Muscle of leg (tissue), 3 donors: ENCODE measurements at regions not wholly inside any gene's neighbourhood (a gene's known extent, or its start where the extent isn't known, plus 50 kb on each side); places are given as distances from the start of the nearest gene placed in this dataset.
A peak's percentile ranks its signal among the peaks of the same experiment; 100 is the strongest.
"Not testable (repeated sequence)": the region's sequence is repeated elsewhere in the genome, so short reads cannot be mapped to it uniquely, and the experiment has no call there.

Experiments used
- DNase-seq: peaks from one replicate; pipeline ENCODE4 v3.0.0; 2013
- H3K27ac ChIP-seq: one replicate; pipeline ENCODE4 v1.5.1; 2013; ENCODE audit warnings: mild to moderate bottlenecking, low read length, control low read depth
- H3K27me3 ChIP-seq: one replicate; pipeline ENCODE4 v1.6.1; 2013; ENCODE audit warnings: low read length; ENCODE audit not compliant: control insufficient read depth, insufficient read depth
- H3K36me3 ChIP-seq: one replicate; pipeline ENCODE4 v1.6.1; 2013; ENCODE audit warnings: low read length; ENCODE audit not compliant: control insufficient read depth, insufficient read depth
- H3K4me1 ChIP-seq: one replicate; pipeline ENCODE4 v1.6.1; 2013; ENCODE audit warnings: low read length; ENCODE audit not compliant: control insufficient read depth, insufficient read depth
- H3K4me3 ChIP-seq: one replicate; pipeline ENCODE4 v1.5.1; 2013; ENCODE audit warnings: low read length, control low read depth
- H3K9me3 ChIP-seq: replicated peaks from 2 replicates; pipeline ENCODE4 v1.6.1; 2013; ENCODE audit warnings: low read depth, low read length; ENCODE audit not compliant: control insufficient read depth
- WGBS: methylation state at CpG from one replicate; pipeline ENCODE4 v1.1.5; 2013; ENCODE audit warnings: missing lambda C conversion rate; ENCODE audit not compliant: insufficient coverage; 5-methylcytosine and 5-hydroxymethylcytosine counted together

- not testable (repeated sequence) for H3K4me3 ChIP-seq, H3K4me1 ChIP-seq, H3K36me3 ChIP-seq, H3K27ac ChIP-seq, H3K27me3 ChIP-seq, H3K9me3 ChIP-seq
- no CpG with 5 or more reads among the region's 3 CpGs for WGBS
- DNase-seq, result peak; percentile 11
Measured at GRCh38 chr5:100398815-100399214, 136.4 kb upstream of the FAM174A start.

DNA sequence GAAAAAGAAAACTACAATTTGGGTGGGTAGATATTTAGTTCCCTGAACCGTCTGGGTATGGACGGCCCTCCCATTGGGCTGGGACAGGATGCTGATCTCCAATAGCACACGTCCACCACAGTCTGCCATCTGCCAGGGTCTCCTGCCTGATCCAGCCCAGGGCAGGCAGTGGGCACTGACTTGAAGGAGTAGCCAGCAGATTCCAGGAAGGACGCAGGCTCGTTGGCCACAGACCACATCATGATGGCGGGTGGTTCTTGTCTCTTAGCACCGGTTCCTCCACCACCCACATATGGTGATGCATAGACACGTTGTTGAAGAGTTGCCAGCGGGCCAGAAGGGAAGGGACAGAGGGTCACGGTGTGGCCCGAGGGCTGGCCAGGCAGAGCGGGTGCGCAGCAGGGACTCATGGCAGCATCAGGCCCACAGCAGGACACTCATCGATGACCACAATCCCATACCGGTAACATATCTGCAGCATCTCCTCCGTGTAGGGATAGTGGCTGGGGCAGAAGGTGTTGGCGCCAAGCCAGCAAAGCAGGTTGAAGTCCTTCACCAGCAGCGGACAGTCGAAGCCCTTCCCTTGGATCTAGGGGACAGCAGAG, 155.8 kb upstream of the FAM174A start:
- H3K36me3 ChIP-seq, H3K9me3 ChIP-seq, H3K4me1 ChIP-seq, H3K27me3 ChIP-seq, H3K27ac ChIP-seq, DNase-seq, H3K4me3 ChIP-seq: not testable (repeated sequence)
- no CpG with 5 or more reads among the region's 19 CpGs for WGBS

- not testable (repeated sequence) for H3K27me3 ChIP-seq, H3K36me3 ChIP-seq, H3K4me3 ChIP-seq, H3K27ac ChIP-seq, H3K4me1 ChIP-seq, H3K9me3 ChIP-seq
- DNase-seq, result peak; percentile 22
- WGBS, result no CpG with 5 or more reads among the region's 5 CpGs
Measured at GRCh38 chr5:100364757-100365478, 170.3 kb upstream of the FAM174A start.

DNA sequence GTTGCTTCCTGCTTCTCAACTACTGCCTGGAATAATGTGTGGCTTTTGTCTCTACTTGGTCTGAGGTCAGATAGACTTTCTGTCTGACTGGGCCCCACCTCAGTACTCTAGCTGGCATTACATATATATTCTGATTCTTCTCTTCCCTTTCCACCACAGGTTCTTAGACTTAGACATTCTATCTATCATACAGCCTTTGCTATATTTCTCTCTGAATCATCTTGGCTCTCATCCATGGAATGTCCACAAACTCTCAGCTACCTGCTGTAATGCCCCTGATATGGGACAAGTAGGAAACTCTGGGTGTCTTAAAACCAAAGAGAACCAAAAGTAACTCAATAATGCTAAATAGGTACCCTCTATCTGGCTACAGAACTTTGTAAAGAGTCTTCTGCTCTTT, 170.8 kb upstream of the FAM174A start:
- DNase-seq, H3K4me1 ChIP-seq, H3K27me3 ChIP-seq, H3K4me3 ChIP-seq, H3K9me3 ChIP-seq, H3K36me3 ChIP-seq, H3K27ac ChIP-seq: not testable (repeated sequence)

DNA sequence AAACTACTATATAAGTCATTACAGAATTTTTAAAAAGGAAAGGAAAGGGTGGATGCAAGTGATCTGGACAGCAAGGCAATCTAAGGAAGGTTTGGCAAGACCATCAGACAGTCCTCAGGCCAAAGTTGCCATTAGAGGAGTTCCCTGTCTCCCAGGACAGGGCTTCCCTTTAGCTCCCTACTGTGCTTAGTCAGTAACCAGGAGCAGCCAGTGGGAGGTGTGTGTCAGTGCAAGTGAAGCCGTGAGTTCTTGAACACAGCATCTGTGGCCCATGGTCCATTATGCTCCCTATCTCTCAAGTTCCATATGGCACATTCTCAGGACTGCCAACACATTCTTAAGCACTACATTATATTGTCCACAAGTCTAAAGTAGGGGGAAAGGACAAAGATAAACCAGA, 175.2 kb upstream of the FAM174A start:
- not testable (repeated sequence) for H3K36me3 ChIP-seq, H3K4me3 ChIP-seq, DNase-seq, H3K27ac ChIP-seq, H3K27me3 ChIP-seq, H3K9me3 ChIP-seq, H3K4me1 ChIP-seq
- no CpG with 5 or more reads among the region's 1 CpG for WGBS

DNA sequence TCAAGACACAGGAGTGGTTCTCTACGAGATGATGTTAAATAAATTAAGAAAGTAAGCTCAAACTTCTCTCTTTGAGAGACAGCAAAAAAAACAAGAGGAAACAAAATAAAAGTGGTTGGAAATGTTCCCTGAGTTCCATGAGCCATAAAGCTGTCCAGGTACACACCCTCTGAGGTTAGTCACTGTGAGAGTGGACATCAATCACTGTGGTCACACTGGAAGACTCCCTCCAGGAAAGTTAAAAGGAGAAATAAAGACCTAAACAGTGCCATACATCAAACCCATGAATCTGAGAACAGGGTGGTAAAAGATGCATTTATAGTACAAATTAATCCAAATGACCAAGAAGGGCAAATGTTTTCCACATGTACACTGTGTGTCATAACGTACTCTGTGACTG, 188.9 kb upstream of the FAM174A start:
- H3K9me3 ChIP-seq, DNase-seq, H3K27me3 ChIP-seq, H3K4me1 ChIP-seq, H3K36me3 ChIP-seq, H3K4me3 ChIP-seq, H3K27ac ChIP-seq: not testable (repeated sequence)
- no CpG with 5 or more reads among the region's 2 CpGs for WGBS

GRCh38 chr5:100341485-100341884, 193.7 kb upstream of the FAM174A start:
- DNase-seq, H3K9me3 ChIP-seq: not testable (repeated sequence)
- WGBS, result no CpG with 5 or more reads among the region's 3 CpGs

DNA sequence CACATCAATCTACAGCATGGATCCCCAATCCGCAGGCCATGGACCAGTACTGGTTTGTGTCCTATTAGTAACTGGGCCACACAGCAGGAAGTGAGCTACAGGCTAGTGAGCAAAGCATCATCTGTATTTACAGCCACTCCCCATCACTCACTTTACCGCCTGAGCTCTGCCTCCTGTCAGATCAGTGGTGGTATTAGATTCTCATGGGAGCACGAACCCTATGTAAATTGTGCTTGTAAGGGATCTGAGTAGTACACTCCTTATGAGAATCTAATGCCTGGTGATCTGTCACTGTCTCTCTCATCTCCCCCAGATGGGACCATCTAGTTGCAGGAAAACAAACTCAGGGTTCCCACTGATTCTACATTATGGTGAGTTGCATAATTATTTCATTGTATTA, 212.7 kb upstream of the FAM174A start:
- H3K27me3 ChIP-seq, result no peaks in the 10 kb centered on the region
- 100% methylated on average over 1 of the region's 3 CpGs for WGBS
- DNase-seq, result no peak
- no peaks in the 10 kb centered on the region for H3K4me1 ChIP-seq
- no peaks in the 10 kb centered on the region for H3K36me3 ChIP-seq
- no peak overlapping the region for H3K4me3 ChIP-seq
- no peak overlapping the region for H3K27ac ChIP-seq
- no peaks in the 10 kb centered on the region for H3K9me3 ChIP-seq

More at GRCh38 chr5:100341485-100341884, 193.7 kb upstream of the FAM174A start:
- H3K27me3 ChIP-seq, H3K4me3 ChIP-seq, H3K36me3 ChIP-seq, H3K27ac ChIP-seq, H3K4me1 ChIP-seq: not testable (repeated sequence)

- H3K9me3 ChIP-seq, result no peaks in the 10 kb centered on the region
- no peak overlapping the region for H3K4me3 ChIP-seq
- no peak for DNase-seq
- no peak overlapping the region for H3K27ac ChIP-seq
- H3K4me1 ChIP-seq, result no peaks in the 10 kb centered on the region
- WGBS, result no CpG with 5 or more reads among the region's 2 CpGs
- H3K27me3 ChIP-seq, result no peaks in the 10 kb centered on the region
- H3K36me3 ChIP-seq, result no peaks in the 10 kb centered on the region
Measured at GRCh38 chr5:100319885-100320284, 215.3 kb upstream of the FAM174A start.

DNA sequence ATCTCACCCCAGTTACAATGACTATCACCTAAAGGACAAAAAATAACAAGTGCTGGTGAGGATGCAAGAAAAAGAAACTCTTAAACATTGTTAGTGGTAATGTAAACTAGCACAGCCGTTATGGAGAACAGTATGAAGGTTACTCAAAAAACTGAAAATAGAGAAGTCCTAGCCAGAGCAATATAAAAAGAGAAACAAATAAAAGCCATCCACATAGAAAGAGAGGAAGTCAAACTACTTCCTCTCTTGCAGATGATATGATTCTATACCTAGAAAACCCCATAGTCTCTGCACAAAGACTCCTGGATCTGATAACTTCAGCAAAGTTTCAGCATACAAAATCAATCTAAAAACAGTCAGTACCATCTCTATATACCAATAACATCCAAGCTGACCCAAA, 221.5 kb upstream of the FAM174A start:
- no CpG with 5 or more reads among the region's 1 CpG for WGBS
- DNase-seq, result no peak
- H3K27me3 ChIP-seq, result no peaks in the 10 kb centered on the region
- no peaks in the 10 kb centered on the region for H3K4me1 ChIP-seq
- no peak overlapping the region for H3K4me3 ChIP-seq
- no peaks in the 10 kb centered on the region for H3K36me3 ChIP-seq
- no peak overlapping the region for H3K27ac ChIP-seq
- no peaks in the 10 kb centered on the region for H3K9me3 ChIP-seq

- no CpG with 5 or more reads among the region's 1 CpG for WGBS
- Histone ChIP-seq H3K27ac (no peak overlapping the region), H3K36me3 (no peaks in the 10 kb centered on the region), H3K4me1 (no peaks in the 10 kb centered on the region), H3K9me3 (no peaks in the 10 kb centered on the region), H3K4me3 (no peak overlapping the region), H3K27me3 (no peaks in the 10 kb centered on the region)
- peak; percentile 12 for DNase-seq
Measured at GRCh38 chr5:100311806-100312205, 223.4 kb upstream of the FAM174A start.
